ENCODE measurements at regions not wholly inside any gene's neighbourhood (a gene's known extent, or its start where the extent isn't known, plus 50 kb on each side); places are given as distances from the start of the nearest gene placed in this dataset.
"Not testable (repeated sequence)": the region's sequence is repeated elsewhere in the genome, so short reads cannot be mapped to it uniquely, and the experiment has no call there.

GRCh38 chr2:91844451-91844825 is 3026.8 kb upstream of the TEKT4 start:
- not testable (repeated sequence) for H3K27ac Mint-ChIP-seq; H3K36me3 Mint-ChIP-seq (ENCODE audit: low read depth); H3K4me3 Mint-ChIP-seq; H3K4me1 Mint-ChIP-seq; H3K27me3 Mint-ChIP-seq (ENCODE audit: low read depth)
- peaks cover 35% of the 10 kb centered on the region for H3K9me3 Mint-ChIP-seq

GRCh38 chr2:91846388-91846787 is 3024.8 kb upstream of the TEKT4 start:
- not testable (repeated sequence) for H3K27ac Mint-ChIP-seq

GRCh38 chr2:91851689-91852420 is 3019.4 kb upstream of the TEKT4 start:
- H3K36me3 Mint-ChIP-seq (ENCODE audit: low read depth); H3K4me1 Mint-ChIP-seq; H3K27ac Mint-ChIP-seq; H3K4me3 Mint-ChIP-seq; H3K27me3 Mint-ChIP-seq (ENCODE audit: low read depth): not testable (repeated sequence)
- H3K9me3 Mint-ChIP-seq, result peaks cover 39% of the 10 kb centered on the region

More at GRCh38 chr2:91846388-91846787, 3024.8 kb upstream of the TEKT4 start:
- peaks cover 44% of the 10 kb centered on the region for H3K9me3 Mint-ChIP-seq
- H3K36me3 Mint-ChIP-seq (ENCODE audit: low read depth); H3K27me3 Mint-ChIP-seq (ENCODE audit: low read depth); H3K4me1 Mint-ChIP-seq; H3K4me3 Mint-ChIP-seq: not testable (repeated sequence)

- H3K4me3 Mint-ChIP-seq; H3K27me3 Mint-ChIP-seq (ENCODE audit: low read depth); H3K27ac Mint-ChIP-seq; H3K36me3 Mint-ChIP-seq (ENCODE audit: low read depth); H3K4me1 Mint-ChIP-seq: not testable (repeated sequence)
- peaks cover 23% of the 10 kb centered on the region for H3K9me3 Mint-ChIP-seq
Observed at GRCh38 chr2:91856971-91857370, 3014.3 kb upstream of the TEKT4 start.

GRCh38 chr2:91857711-91858110 is 3013.5 kb upstream of the TEKT4 start:
- H3K9me3 Mint-ChIP-seq, result peaks cover 20% of the 10 kb centered on the region
- not testable (repeated sequence) for H3K27ac Mint-ChIP-seq; H3K36me3 Mint-ChIP-seq (ENCODE audit: low read depth); H3K4me3 Mint-ChIP-seq; H3K4me1 Mint-ChIP-seq; H3K27me3 Mint-ChIP-seq (ENCODE audit: low read depth)

GRCh38 chr2:91871716-91872115 is 2999.5 kb upstream of the TEKT4 start:
- H3K9me3 Mint-ChIP-seq, result peaks cover 31% of the 10 kb centered on the region
- H3K4me1 Mint-ChIP-seq; H3K36me3 Mint-ChIP-seq (ENCODE audit: low read depth); H3K4me3 Mint-ChIP-seq; H3K27ac Mint-ChIP-seq; H3K27me3 Mint-ChIP-seq (ENCODE audit: low read depth): not testable (repeated sequence)

- not testable (repeated sequence) for H3K27me3 Mint-ChIP-seq (ENCODE audit: low read depth); H3K4me1 Mint-ChIP-seq; H3K27ac Mint-ChIP-seq; H3K4me3 Mint-ChIP-seq; H3K36me3 Mint-ChIP-seq (ENCODE audit: low read depth)
- peaks cover 33% of the 10 kb centered on the region for H3K9me3 Mint-ChIP-seq
Observed at GRCh38 chr2:91873416-91873815, 2997.8 kb upstream of the TEKT4 start.

GRCh38 chr2:91877658-91878210 is 2993.5 kb upstream of the TEKT4 start:
- H3K27me3 Mint-ChIP-seq (ENCODE audit: low read depth); H3K27ac Mint-ChIP-seq; H3K36me3 Mint-ChIP-seq (ENCODE audit: low read depth); H3K4me3 Mint-ChIP-seq; H3K4me1 Mint-ChIP-seq: not testable (repeated sequence)
- H3K9me3 Mint-ChIP-seq, result peaks cover 24% of the 10 kb centered on the region

- H3K9me3 Mint-ChIP-seq, result peaks cover 19% of the 10 kb centered on the region
- H3K4me1 Mint-ChIP-seq; H3K27ac Mint-ChIP-seq; H3K4me3 Mint-ChIP-seq; H3K27me3 Mint-ChIP-seq (ENCODE audit: low read depth); H3K36me3 Mint-ChIP-seq (ENCODE audit: low read depth): not testable (repeated sequence)
Observed at GRCh38 chr2:91895091-91895490, 2976.1 kb upstream of the TEKT4 start.

- not testable (repeated sequence) for H3K4me3 Mint-ChIP-seq; H3K36me3 Mint-ChIP-seq (ENCODE audit: low read depth); H3K27me3 Mint-ChIP-seq (ENCODE audit: low read depth); H3K4me1 Mint-ChIP-seq; H3K27ac Mint-ChIP-seq
- peaks cover 26% of the 10 kb centered on the region for H3K9me3 Mint-ChIP-seq
Observed at GRCh38 chr2:91917602-91918001, 2953.6 kb upstream of the TEKT4 start.

All from nephron (organoid).